HG03135 (cell line): ENCODE measurements at regions not wholly inside any gene's neighbourhood (a gene's known extent, or its start where the extent isn't known, plus 50 kb on each side); places are given as distances from the start of the nearest gene placed in this dataset.
"Not testable (repeated sequence)": the region's sequence is repeated elsewhere in the genome, so short reads cannot be mapped to it uniquely, and the experiment has no call there.

ENCODE experiments used
- ATAC-seq: cut with Tn5 transposase; IDR thresholded peaks from one replicate; pipeline ENCODE4 v1.9.1; 2021; ENCODE audit warnings: mild to moderate bottlenecking, moderate library complexity; ENCODE audit not compliant: unreplicated experiment

GRCh38 chr18:34521040-34521439 lies 189.1 kb upstream of the DTNA start:
- ATAC-seq, result no peak

GRCh38 chr18:34522603-34523002 lies 187.5 kb upstream of the DTNA start:
- ATAC-seq, result no peak

GRCh38 chr18:34525244-34525643 lies 184.9 kb upstream of the DTNA start:
- ATAC-seq, result no peak

GRCh38 chr18:34528177-34528576 lies 181.9 kb upstream of the DTNA start:
- no peak for ATAC-seq

- no peak for ATAC-seq
Measured at GRCh38 chr18:34529358-34530335, 180.5 kb upstream of the DTNA start.

GRCh38 chr18:34531110-34531509 lies 179.0 kb upstream of the DTNA start:
- ATAC-seq, result no peak

- not testable (repeated sequence) for ATAC-seq
Measured at GRCh38 chr18:34534642-34535041, 175.5 kb upstream of the DTNA start.

GRCh38 chr18:34540897-34541296 lies 169.2 kb upstream of the DTNA start:
- no peak for ATAC-seq

- no peak for ATAC-seq
Measured at GRCh38 chr18:34542625-34543024, 167.5 kb upstream of the DTNA start.

GRCh38 chr18:34543356-34543755 lies 166.7 kb upstream of the DTNA start:
- ATAC-seq, result no peak

GRCh38 chr18:34543945-34544344 lies 166.2 kb upstream of the DTNA start:
- no peak for ATAC-seq

- ATAC-seq, result no peak
Measured at GRCh38 chr18:34544930-34545329, 165.2 kb upstream of the DTNA start.

GRCh38 chr18:34548120-34548972 lies 161.8 kb upstream of the DTNA start:
- no peak for ATAC-seq

GRCh38 chr18:34548973-34549294 lies 161.2 kb upstream of the DTNA start:
- ATAC-seq, result no peak

GRCh38 chr18:34549367-34549766 lies 160.7 kb upstream of the DTNA start:
- ATAC-seq, result no peak

GRCh38 chr18:34550156-34550555 lies 159.9 kb upstream of the DTNA start:
- no peak for ATAC-seq

- no peak for ATAC-seq
Measured at GRCh38 chr18:34550902-34551301, 159.2 kb upstream of the DTNA start.

GRCh38 chr18:34551824-34552223 lies 158.3 kb upstream of the DTNA start:
- ATAC-seq, result no peak

- no peak for ATAC-seq
Measured at GRCh38 chr18:34562252-34562870, 147.7 kb upstream of the DTNA start.

GRCh38 chr18:34567857-34568256 lies 142.2 kb upstream of the DTNA start:
- no peak for ATAC-seq

- no peak for ATAC-seq
Measured at GRCh38 chr18:34576622-34577021, 133.5 kb upstream of the DTNA start.
